Tibial nerve (tissue), 4 donors: ENCODE measurements at regions not wholly inside any gene's neighbourhood (a gene's known extent, or its start where the extent isn't known, plus 50 kb on each side); places are given as distances from the start of the nearest gene placed in this dataset.
"Not testable (repeated sequence)": the region's sequence is repeated elsewhere in the genome, so short reads cannot be mapped to it uniquely, and the experiment has no call there.

Source experiments
- DNase-seq, 2 donors: peaks; one replicate each; pipeline ENCODE4 v3.0.0-alpha.2; 2019; ENCODE audit warnings: low spot score in 2 of 2
- H3K27ac ChIP-seq, 4 donors: fragments of 200-600 bp; sonication (generic) in 3 of 4; one replicate each; pipeline ENCODE4 v1.5.1; 2017 to 2019; ENCODE audit warnings: mild to moderate bottlenecking in 1 of 4
- H3K27me3 ChIP-seq, 2 donors: fragments of 200-600 bp; sonication (generic) in 1 of 2; one replicate each; pipeline versions ENCODE4 v1.5.1 to v1.6.0; 2017 to 2019
- H3K36me3 ChIP-seq, 3 donors: fragments of 200-600 bp; sonication (generic); one replicate each; pipeline ENCODE4 v1.5.1; 2018 to 2019
- H3K4me1 ChIP-seq, 4 donors: fragments of 200-600 bp; sonication (generic) in 3 of 4; one replicate each; pipeline ENCODE4 v1.5.1; 2017 to 2019
- H3K4me3 ChIP-seq, 4 donors: fragments of 200-600 bp; sonication (generic) in 3 of 4; one replicate each; pipeline ENCODE4 v1.5.1; 2017 to 2019; ENCODE audit warnings: mild to moderate bottlenecking in 1 of 4, moderate library complexity in 1 of 4
- H3K9me3 ChIP-seq, 4 donors: fragments of 200-600 bp; sonication (generic) in 3 of 4; one replicate each; pipeline ENCODE4 v1.5.1; 2017 to 2019
- CTCF ChIP-seq, 5 experiments: fragments of 200-600 bp in 3 of 5; fragments of 450-650 bp in 2 of 5; sonication (generic) in 3 of 5; IDR thresholded peaks; one replicate each; pipeline ENCODE4 v1.5.1; 2016 to 2019; ENCODE audit warnings: antibody characterized with exemption in 5 of 5, mild to moderate bottlenecking in 3 of 5, moderate library complexity in 2 of 5
- EP300 ChIP-seq, 2 donors: sonication (generic); formaldehyde crosslinking; IDR thresholded peaks; one replicate each; pipeline ENCODE4 v1.6.1; 2017; ENCODE audit warnings: antibody characterized with exemption in 2 of 2, mild to moderate bottlenecking in 1 of 2
- POLR2A ChIP-seq, 2 donors: fragments of 450-650 bp; IDR thresholded peaks; one replicate each; pipeline ENCODE4 v1.6.1; 2017; ENCODE audit warnings: antibody characterized with exemption in 2 of 2, mild to moderate bottlenecking in 2 of 2, moderate library complexity in 2 of 2
- WGBS, 2 donors: methylation state at CpG; one replicate each; pipeline ENCODE4 v1.1.5; 2018; 5-methylcytosine and 5-hydroxymethylcytosine counted together

GRCh38 chr3:8170971-8171508 lies 330.6 kb upstream of the LMCD1 start:
- H3K27me3 ChIP-seq, result no peaks in the 10 kb centered on the region
- H3K4me1 ChIP-seq, result no peaks in the 10 kb centered on the region
- no peak overlapping the region for H3K27ac ChIP-seq
- H3K4me3 ChIP-seq, result no peak overlapping the region
- no peaks in the 10 kb centered on the region for H3K9me3 ChIP-seq
- no peaks in the 10 kb centered on the region for H3K36me3 ChIP-seq
- TF ChIP-seq EP300 (IDR thresholded peaks at IDR 0.05) (no peak), POLR2A (IDR thresholded peaks at IDR 0.05) (no peak), CTCF (IDR thresholded peaks at IDR 0.05) (no peak)
- WGBS, 2 donors, result 78 to 86% methylated on average over 5 of the region's 5 CpGs
- no peak for DNase-seq

GRCh38 chr3:8173892-8174291 lies 327.7 kb upstream of the LMCD1 start:
- H3K9me3 ChIP-seq, result no peaks in the 10 kb centered on the region
- H3K4me3 ChIP-seq, result no peak overlapping the region
- TF ChIP-seq EP300 (IDR thresholded peaks at IDR 0.05) (no peak), CTCF (IDR thresholded peaks at IDR 0.05) (no peak), POLR2A (IDR thresholded peaks at IDR 0.05) (no peak)
- no peaks in the 10 kb centered on the region for H3K27me3 ChIP-seq
- DNase-seq, result no peak
- H3K4me1 ChIP-seq, result no peaks in the 10 kb centered on the region
- H3K27ac ChIP-seq, result no peak overlapping the region
- H3K36me3 ChIP-seq, result no peaks in the 10 kb centered on the region
- 67 to 79% methylated on average over 2 of the region's 2 CpGs for WGBS, 2 donors

- not testable (repeated sequence) for H3K27me3 ChIP-seq, H3K27ac ChIP-seq, H3K36me3 ChIP-seq, H3K4me1 ChIP-seq, DNase-seq, H3K9me3 ChIP-seq, H3K4me3 ChIP-seq
- 88 to 92% methylated on average over 10 of the region's 10 CpGs for WGBS, 2 donors
Observed at GRCh38 chr3:8176759-8177483, 324.7 kb upstream of the LMCD1 start.

- H3K36me3 ChIP-seq, result not testable (repeated sequence)
- WGBS, 2 donors, result 79 to 81% methylated on average over 7 of the region's 7 CpGs
Observed at GRCh38 chr3:8178516-8178915, 323.1 kb upstream of the LMCD1 start.

GRCh38 chr3:8182904-8183303 lies 318.7 kb upstream of the LMCD1 start:
- 78% methylated on average over 1 of the region's 1 CpG for WGBS, 2 donors
- no peak for DNase-seq

More at GRCh38 chr3:8178516-8178915, 323.1 kb upstream of the LMCD1 start:
- not testable (repeated sequence) for H3K27ac ChIP-seq, H3K9me3 ChIP-seq, H3K27me3 ChIP-seq, H3K4me1 ChIP-seq, DNase-seq, H3K4me3 ChIP-seq

More at GRCh38 chr3:8182904-8183303, 318.7 kb upstream of the LMCD1 start:
- no peaks in the 10 kb centered on the region for H3K36me3 ChIP-seq
- H3K27me3 ChIP-seq, result no peaks in the 10 kb centered on the region
- H3K27ac ChIP-seq, result no peak overlapping the region
- H3K4me3 ChIP-seq, result no peak overlapping the region
- TF ChIP-seq CTCF (IDR thresholded peaks at IDR 0.05) (no peak), EP300 (IDR thresholded peaks at IDR 0.05) (no peak), POLR2A (IDR thresholded peaks at IDR 0.05) (no peak)
- H3K4me1 ChIP-seq, result no peaks in the 10 kb centered on the region
- H3K9me3 ChIP-seq, result no peaks in the 10 kb centered on the region
